Right lobe of liver (tissue), 4 donors: ENCODE measurements at regions not wholly inside any gene's neighbourhood (a gene's known extent, or its start where the extent isn't known, plus 50 kb on each side); places are given as distances from the start of the nearest gene placed in this dataset.

ENCODE experiments used
- POLR2A ChIP-seq: fragments of 450-650 bp; IDR thresholded peaks from one replicate; pipeline ENCODE4 v1.6.1; 2017; ENCODE audit warnings: antibody characterized with exemption, mild to moderate bottlenecking
- TF ChIP-seq, protein P1 (sequence below), 4 donors: fragments of 200-600 bp in 3 of 4; fragments of 450-650 bp in 1 of 4; IDR thresholded peaks; one replicate each; pipeline versions ENCODE4 v1.5.1 to v1.8.0; 2016 to 2022; ENCODE audit warnings: antibody characterized with exemption in 4 of 4, mild to moderate bottlenecking in 2 of 4
- donor health status: DM: no; HTN: no; CAD: no.
- donor health status: DM: no; HTN: no; CAD: no.
- donor health status: DM: no; HTN: yes; CAD: no.

DNA sequence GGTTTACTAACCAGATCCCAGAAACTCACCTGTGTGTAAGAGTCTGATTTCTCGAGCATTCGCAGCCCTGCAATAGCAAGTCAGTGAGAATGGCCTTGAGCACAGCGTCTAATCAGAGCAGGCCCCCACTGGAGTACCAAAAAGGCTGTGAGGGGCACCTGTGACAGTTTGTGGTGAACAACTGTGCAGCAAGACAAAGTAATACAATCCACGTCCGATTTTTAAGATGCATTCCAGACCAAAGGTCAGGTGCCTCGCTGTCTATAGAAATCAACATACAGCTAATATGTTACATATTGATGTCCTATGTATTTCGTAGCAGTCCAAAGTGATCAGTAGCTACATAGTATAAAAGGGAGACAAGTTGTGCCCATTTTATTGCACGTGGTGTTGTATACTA is 55.7 kb upstream of the BOD1 start:
- TF ChIP-seq POLR2A, result no peak
- TF ChIP-seq, protein P1, sequence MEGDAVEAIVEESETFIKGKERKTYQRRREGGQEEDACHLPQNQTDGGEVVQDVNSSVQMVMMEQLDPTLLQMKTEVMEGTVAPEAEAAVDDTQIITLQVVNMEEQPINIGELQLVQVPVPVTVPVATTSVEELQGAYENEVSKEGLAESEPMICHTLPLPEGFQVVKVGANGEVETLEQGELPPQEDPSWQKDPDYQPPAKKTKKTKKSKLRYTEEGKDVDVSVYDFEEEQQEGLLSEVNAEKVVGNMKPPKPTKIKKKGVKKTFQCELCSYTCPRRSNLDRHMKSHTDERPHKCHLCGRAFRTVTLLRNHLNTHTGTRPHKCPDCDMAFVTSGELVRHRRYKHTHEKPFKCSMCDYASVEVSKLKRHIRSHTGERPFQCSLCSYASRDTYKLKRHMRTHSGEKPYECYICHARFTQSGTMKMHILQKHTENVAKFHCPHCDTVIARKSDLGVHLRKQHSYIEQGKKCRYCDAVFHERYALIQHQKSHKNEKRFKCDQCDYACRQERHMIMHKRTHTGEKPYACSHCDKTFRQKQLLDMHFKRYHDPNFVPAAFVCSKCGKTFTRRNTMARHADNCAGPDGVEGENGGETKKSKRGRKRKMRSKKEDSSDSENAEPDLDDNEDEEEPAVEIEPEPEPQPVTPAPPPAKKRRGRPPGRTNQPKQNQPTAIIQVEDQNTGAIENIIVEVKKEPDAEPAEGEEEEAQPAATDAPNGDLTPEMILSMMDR (IDR thresholded peaks at IDR 0.05), result no peak
